ENCODE measurements at regions not wholly inside any gene's neighbourhood (a gene's known extent, or its start where the extent isn't known, plus 50 kb on each side); places are given as distances from the start of the nearest gene placed in this dataset.

DNA sequence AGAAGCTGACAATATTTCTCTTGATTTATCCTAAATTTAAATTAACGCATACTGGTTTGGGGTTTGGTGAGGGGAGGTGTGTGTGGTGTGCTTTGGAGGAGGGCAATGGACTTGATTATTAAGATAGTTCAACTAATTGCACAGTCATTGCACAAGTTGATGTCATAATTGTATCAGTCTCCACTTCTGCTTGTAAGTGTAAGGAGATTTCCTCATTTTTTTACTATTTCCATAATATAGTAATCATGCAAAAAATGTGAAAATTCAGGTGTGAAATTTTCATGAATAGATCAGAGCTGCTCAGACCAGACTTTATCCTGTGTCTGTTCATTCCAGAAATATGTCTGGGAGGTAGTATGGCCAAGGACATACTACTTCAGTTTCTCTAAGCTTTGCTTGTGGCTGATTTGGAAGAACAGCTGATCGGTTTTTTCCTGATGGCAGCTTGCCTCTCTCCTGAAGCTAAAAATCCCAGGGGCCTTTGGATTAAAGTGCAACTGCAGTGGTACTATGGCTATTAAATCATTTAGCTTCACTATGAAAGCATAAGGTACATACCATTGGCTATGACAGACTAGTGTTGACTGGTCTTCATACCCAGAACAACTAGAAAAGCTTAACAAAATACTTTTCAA lies 201.8 kb upstream of the MIR17HG start:
- TF ChIP-seq, protein P1, sequence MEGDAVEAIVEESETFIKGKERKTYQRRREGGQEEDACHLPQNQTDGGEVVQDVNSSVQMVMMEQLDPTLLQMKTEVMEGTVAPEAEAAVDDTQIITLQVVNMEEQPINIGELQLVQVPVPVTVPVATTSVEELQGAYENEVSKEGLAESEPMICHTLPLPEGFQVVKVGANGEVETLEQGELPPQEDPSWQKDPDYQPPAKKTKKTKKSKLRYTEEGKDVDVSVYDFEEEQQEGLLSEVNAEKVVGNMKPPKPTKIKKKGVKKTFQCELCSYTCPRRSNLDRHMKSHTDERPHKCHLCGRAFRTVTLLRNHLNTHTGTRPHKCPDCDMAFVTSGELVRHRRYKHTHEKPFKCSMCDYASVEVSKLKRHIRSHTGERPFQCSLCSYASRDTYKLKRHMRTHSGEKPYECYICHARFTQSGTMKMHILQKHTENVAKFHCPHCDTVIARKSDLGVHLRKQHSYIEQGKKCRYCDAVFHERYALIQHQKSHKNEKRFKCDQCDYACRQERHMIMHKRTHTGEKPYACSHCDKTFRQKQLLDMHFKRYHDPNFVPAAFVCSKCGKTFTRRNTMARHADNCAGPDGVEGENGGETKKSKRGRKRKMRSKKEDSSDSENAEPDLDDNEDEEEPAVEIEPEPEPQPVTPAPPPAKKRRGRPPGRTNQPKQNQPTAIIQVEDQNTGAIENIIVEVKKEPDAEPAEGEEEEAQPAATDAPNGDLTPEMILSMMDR (IDR thresholded peaks at IDR 0.05), result no peak
- TF ChIP-seq POLR2A (IDR thresholded peaks at IDR 0.05), result no peak

Measured in sigmoid colon (tissue), 3 donors.